Thyroid gland (tissue), 4 donors: ENCODE measurements at regions not wholly inside any gene's neighbourhood (a gene's known extent, or its start where the extent isn't known, plus 50 kb on each side); places are given as distances from the start of the nearest gene placed in this dataset.
A peak's percentile ranks its signal among the peaks of the same experiment; 100 is the strongest.

Source experiments
- DNase-seq, 2 donors: peaks; one replicate each; pipeline ENCODE4 v3.0.0-alpha.2; 2019
- H3K27ac ChIP-seq, 3 donors: fragments of 200-600 bp; sonication (generic); 1 replicate in 2 of 3; 2 replicates in 1 of 3; pipeline ENCODE4 v1.5.1; 2016 to 2019; ENCODE audit warnings: mild to moderate bottlenecking in 1 of 3, moderate library complexity in 1 of 3
- H3K27me3 ChIP-seq: fragments of 200-600 bp; sonication (generic); one replicate; pipeline ENCODE4 v1.5.1; 2019
- H3K36me3 ChIP-seq, 2 donors: fragments of 200-600 bp; sonication (generic); one replicate each; pipeline ENCODE4 v1.5.1; 2016 to 2019
- H3K4me1 ChIP-seq, 2 donors: fragments of 200-600 bp; sonication (generic); one replicate each; pipeline ENCODE4 v1.5.1; 2017 to 2019
- H3K4me3 ChIP-seq, 3 donors: fragments of 200-600 bp; sonication (generic); replicated peaks in 1 of 3; 1 replicate in 2 of 3; 2 replicates in 1 of 3; pipeline ENCODE4 v1.5.1; 2016; ENCODE audit warnings: mild to moderate bottlenecking in 1 of 3
- H3K9me3 ChIP-seq: fragments of 200-600 bp; sonication (generic); one replicate; pipeline ENCODE4 v1.5.1; 2017
- POLR2A ChIP-seq, 2 donors: fragments of 450-650 bp; IDR thresholded peaks; one replicate each; pipeline ENCODE4 v1.6.1; 2017; ENCODE audit warnings: antibody characterized with exemption in 2 of 2, mild to moderate bottlenecking in 2 of 2, moderate library complexity in 1 of 2
- WGBS, 2 donors: methylation state at CpG; one replicate each; pipeline ENCODE4 v1.1.5; 2017; 5-methylcytosine and 5-hydroxymethylcytosine counted together
- intact Hi-C: fragments of 100-400 bp; cut with DNase I; formaldehyde crosslinking; loops from one replicate; pipeline ENCODE4 v1.15.1; 2023
- TF ChIP-seq, protein P1 (sequence below), 6 experiments: fragments of 200-600 bp in 3 of 6; fragments of 450-650 bp in 3 of 6; sonication (generic) in 3 of 6; IDR thresholded peaks; one replicate each; pipeline ENCODE4 v1.5.1; 2016 to 2019; ENCODE audit warnings: antibody characterized with exemption in 6 of 6, mild to moderate bottlenecking in 2 of 6, inconsistent platforms in 1 of 6, moderate library complexity in 1 of 6

DNA sequence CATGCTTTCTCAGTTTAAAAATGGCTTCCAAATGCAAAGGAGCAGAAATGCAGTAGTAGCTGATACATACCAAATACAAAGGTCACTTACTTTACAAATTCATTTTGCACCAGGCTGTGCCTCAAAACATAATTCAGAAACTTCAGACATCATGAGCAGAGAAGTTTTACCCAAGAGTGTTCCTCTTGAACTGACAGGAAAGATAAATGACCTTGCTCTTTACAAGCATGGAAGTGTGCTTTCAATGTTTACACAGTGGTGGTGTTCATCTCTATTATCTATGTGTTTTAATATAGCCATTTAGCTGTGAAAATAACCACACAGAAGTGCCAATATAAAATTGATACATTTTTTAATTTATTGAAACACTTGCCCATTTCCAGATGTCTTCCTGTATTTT is 383.4 kb downstream of the ANKRD50 start:
- DNase-seq: no peak
- Histone ChIP-seq H3K9me3 (no peaks in the 10 kb centered on the region), H3K36me3 (no peaks in the 10 kb centered on the region), H3K4me3 (no peak overlapping the region), H3K27me3 (no peaks in the 10 kb centered on the region), H3K27ac (no peak overlapping the region), H3K4me1 (no peaks in the 10 kb centered on the region)
- intact Hi-C loops: no loop called here
- TF ChIP-seq, protein P1, sequence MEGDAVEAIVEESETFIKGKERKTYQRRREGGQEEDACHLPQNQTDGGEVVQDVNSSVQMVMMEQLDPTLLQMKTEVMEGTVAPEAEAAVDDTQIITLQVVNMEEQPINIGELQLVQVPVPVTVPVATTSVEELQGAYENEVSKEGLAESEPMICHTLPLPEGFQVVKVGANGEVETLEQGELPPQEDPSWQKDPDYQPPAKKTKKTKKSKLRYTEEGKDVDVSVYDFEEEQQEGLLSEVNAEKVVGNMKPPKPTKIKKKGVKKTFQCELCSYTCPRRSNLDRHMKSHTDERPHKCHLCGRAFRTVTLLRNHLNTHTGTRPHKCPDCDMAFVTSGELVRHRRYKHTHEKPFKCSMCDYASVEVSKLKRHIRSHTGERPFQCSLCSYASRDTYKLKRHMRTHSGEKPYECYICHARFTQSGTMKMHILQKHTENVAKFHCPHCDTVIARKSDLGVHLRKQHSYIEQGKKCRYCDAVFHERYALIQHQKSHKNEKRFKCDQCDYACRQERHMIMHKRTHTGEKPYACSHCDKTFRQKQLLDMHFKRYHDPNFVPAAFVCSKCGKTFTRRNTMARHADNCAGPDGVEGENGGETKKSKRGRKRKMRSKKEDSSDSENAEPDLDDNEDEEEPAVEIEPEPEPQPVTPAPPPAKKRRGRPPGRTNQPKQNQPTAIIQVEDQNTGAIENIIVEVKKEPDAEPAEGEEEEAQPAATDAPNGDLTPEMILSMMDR (IDR thresholded peaks at IDR 0.05): no peak

GRCh38 chr4:124330045-124330444 is 382.5 kb downstream of the ANKRD50 start:
- intact Hi-C loops: loop anchor here (5.0 kb wide), 1 partner anchor 912 kb away; no protein-coding TSS in a partner anchor
- Histone ChIP-seq H3K27me3 (no peaks in the 10 kb centered on the region), H3K9me3 (no peaks in the 10 kb centered on the region), H3K4me3 (no peak overlapping the region), H3K27ac (no peak overlapping the region), H3K36me3 (no peaks in the 10 kb centered on the region), H3K4me1 (no peaks in the 10 kb centered on the region)
- TF ChIP-seq, protein P1 (IDR thresholded peaks at IDR 0.05): no peak
- TF ChIP-seq POLR2A (IDR thresholded peaks at IDR 0.05): no peak
- 75 to 82% methylated on average over 3 of the region's 3 CpGs for WGBS, 2 donors
- DNase-seq: no peak

DNA sequence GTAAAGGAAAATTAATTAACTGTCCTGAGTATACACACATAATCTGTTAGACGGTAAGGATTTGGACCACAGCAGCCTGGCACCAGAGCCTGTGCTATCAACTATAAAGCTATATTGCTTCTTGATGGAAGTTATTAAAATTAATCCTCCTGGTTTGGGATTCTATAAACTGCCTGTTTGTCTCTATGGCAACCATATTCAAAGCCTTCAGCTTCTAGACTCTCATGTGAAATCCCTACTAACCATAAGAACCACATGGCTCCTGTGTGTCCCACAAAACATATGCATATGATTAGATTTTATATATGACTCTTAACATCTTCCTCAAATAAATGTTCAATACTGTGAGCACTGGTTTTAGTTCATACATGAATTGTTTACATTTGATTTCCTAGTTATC is 380.8 kb downstream of the ANKRD50 start:
- Histone ChIP-seq H3K9me3 (no peaks in the 10 kb centered on the region), H3K36me3 (no peaks in the 10 kb centered on the region), H3K27me3 (no peaks in the 10 kb centered on the region), H3K4me1 (no peaks in the 10 kb centered on the region), H3K27ac (no peak overlapping the region), H3K4me3 (no peak overlapping the region)
- intact Hi-C loops: loop anchor here (5.0 kb wide), 1 partner anchor 911 kb away; no protein-coding TSS in a partner anchor
- 95 to 100% methylated on average over 1 of the region's 1 CpG for WGBS, 2 donors
- no peak for DNase-seq
- TF ChIP-seq POLR2A (IDR thresholded peaks at IDR 0.05): no peak
- TF ChIP-seq, protein P1 (IDR thresholded peaks at IDR 0.05): no peak

- no peaks in the 10 kb centered on the region for H3K4me1 ChIP-seq
- no peak overlapping the region for H3K4me3 ChIP-seq
- H3K36me3 ChIP-seq: no peaks in the 10 kb centered on the region
- intact Hi-C loops: loop anchor here (5.0 kb wide), 1 partner anchor 909 kb away; no protein-coding TSS in a partner anchor
- no peaks in the 10 kb centered on the region for H3K27me3 ChIP-seq
- DNase-seq: no peak
- no peak overlapping the region for H3K27ac ChIP-seq
- TF ChIP-seq, protein P1 (IDR thresholded peaks at IDR 0.05): no peak
- no peak for TF ChIP-seq POLR2A (IDR thresholded peaks at IDR 0.05)
- 57 to 63% methylated on average over 4 of the region's 4 CpGs for WGBS, 2 donors
- H3K9me3 ChIP-seq: no peaks in the 10 kb centered on the region
Observed at GRCh38 chr4:124333466-124333865, 379.1 kb downstream of the ANKRD50 start.

- Histone ChIP-seq H3K36me3 (no peaks in the 10 kb centered on the region), H3K9me3 (no peaks in the 10 kb centered on the region), H3K27ac (no peak overlapping the region), H3K4me1 (no peaks in the 10 kb centered on the region), H3K27me3 (no peaks in the 10 kb centered on the region), H3K4me3 (no peak overlapping the region)
- intact Hi-C loops: loop anchor here (5.0 kb wide), 1 partner anchor 908 kb away; no protein-coding TSS in a partner anchor
- 5 to 7% methylated on average over 3 of the region's 3 CpGs for WGBS, 2 donors
- TF ChIP-seq POLR2A (IDR thresholded peaks at IDR 0.05): no peak
- TF ChIP-seq, protein P1 (IDR thresholded peaks at IDR 0.05): peak in 5 of 6 experiments; percentile 30 to 71 (median 63)
- DNase-seq: peak; percentile 27 to 34
Observed at GRCh38 chr4:124334119-124334518, 378.4 kb downstream of the ANKRD50 start.
